NCI-H524 (cell line): ENCODE measurements at regions not wholly inside any gene's neighbourhood (a gene's known extent, or its start where the extent isn't known, plus 50 kb on each side); places are given as distances from the start of the nearest gene placed in this dataset.
"Not testable (repeated sequence)": the region's sequence is repeated elsewhere in the genome, so short reads cannot be mapped to it uniquely, and the experiment has no call there.

ENCODE experiments used
- DNase-seq, 2 experiments: peaks; one replicate each; lab custom pipeline; 2025; lab: John Stamatoyannopoulos, UW

DNA sequence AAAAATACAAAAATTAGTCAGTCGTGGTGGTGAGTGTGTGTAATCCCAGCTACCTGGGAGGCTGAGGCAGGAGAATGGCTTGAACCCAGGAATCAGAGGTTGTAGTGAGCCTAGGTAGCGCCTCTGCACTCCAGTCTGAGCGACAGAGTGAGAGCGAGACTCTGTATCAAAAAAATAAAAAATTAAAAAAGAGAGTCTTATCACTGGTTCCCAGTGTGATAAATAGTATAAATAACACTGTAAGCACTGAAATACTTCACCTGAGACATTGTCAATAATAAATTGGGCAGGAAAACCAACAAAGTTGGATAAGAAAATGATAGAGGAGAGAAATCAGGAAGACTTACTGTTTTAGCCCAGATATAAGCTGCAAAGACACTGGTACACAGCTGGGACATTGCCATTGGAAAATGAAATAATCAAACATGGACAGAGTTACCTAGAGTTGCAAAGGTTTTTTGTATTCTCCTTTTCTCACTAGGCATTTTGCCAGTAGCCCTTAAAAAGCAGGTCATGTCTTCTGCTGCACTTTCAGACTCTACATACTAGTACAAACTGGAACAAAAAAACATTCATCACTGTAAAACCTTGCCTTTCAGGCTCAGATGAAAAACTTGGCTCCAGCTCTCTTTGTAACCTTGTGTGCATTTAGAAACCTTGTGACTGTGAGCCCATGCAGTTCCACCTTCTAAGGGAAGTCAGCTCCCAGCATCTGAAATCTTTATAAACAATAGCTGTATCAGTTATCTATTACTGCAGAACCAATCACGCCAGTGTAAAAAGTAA, 55.0 kb upstream of the PPP1R2C start:
- no peak for DNase-seq

DNA sequence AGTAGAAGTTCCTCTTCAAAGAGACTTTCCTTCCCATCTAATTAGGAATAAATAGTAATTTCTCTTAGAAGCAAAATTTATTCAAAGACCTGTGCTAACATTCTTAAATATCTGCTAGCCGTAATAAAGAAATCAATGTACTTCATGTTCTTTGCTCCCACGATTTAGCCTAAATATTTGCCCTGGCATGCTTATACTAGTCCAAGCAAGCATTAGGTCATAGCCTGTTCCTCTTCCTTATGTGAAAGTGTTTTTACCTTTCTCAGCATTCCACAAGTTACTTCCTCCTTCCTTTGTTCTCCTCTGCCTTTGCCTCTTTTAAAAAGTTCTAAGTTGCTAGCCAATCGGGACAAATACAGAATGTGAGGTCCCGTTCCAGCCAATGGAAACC, 55.6 kb upstream of the PPP1R2C start:
- DNase-seq: not testable (repeated sequence)

DNA sequence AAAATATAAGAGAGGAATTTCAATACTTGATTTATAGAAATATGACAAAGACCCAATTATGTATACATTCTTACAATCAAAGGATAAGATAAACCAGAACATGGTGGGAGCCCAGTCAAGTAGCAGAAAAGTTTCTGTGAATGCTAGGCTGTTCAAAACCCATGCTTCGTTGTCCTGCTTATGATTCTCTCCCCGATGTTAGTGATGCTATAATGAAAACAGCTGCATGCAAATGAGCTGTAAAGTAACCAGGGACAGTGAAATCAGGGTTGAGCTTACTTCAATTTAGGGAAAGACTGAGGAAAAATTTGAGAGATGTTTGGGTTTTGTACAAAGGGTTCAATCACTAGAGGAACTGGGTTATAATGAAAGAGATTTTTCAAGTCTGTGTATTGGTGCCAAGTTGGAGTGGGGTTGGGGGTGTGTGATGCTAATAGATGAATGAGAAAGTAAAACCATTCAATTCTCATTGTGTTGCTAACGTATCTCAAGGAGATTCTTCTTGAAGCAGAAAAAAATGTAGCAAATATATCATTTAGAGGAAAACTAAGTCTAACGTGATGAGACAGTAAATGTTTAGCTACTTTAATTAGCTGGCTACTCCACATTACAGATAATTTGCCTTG, 59.3 kb upstream of the PPP1R2C start:
- DNase-seq: no peak

DNA sequence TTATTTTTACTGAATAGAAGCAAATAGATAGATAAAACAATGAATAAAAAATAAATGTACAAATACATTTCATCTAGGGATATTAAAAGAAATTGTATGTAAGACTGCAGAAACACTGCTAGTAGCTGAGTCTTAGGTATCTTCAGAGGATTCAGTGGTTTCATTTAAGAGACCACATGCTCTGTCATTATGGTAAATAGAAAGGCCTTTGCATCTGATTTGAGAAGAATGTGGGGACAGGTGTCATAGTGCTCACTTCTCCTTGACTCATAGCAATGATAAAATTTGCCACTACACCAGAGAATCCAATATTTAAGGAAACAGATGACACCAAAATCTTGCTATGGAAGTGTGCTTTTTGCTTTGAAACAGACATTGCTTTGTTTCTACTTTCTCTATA, 59.8 kb upstream of the PPP1R2C start:
- DNase-seq: no peak

DNA sequence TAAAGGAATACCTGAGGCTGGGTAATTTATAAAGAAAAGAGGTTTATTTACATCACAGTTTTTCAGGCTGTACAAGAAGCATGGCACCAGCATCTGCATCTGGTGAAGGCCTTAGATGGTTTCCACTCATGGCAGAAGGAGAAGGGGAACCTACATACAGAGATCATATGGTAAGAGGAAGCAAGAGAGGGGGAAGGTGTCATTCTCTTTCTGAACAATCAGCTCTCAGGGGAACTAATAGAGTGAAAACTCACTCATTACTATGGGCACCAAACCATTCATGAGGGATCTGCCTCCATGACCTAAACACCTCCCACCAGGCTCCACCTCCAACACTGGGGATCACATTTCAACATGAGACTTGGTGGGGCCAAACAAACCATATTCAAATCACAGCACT, 61.7 kb upstream of the PPP1R2C start:
- no peak for DNase-seq

DNA sequence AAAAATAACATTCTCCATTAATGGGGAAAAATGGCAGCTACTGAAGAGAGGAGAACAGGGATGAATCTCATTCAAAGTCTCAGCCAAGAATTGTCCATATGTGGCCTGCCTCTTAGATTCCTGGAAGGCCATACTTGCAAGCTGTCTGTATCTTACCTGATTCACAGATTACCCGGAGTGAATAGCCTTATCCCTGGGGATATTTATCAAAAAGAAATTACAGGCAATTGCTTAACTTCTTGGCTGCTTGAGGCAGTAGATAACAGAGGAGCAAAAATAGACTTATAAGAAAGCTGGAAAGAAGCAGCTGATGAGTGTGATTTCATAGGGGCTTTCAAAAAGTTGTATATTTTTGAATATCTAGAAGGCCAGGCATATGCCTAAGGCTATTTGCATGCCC, 68.8 kb upstream of the PPP1R2C start:
- DNase-seq: no peak

DNA sequence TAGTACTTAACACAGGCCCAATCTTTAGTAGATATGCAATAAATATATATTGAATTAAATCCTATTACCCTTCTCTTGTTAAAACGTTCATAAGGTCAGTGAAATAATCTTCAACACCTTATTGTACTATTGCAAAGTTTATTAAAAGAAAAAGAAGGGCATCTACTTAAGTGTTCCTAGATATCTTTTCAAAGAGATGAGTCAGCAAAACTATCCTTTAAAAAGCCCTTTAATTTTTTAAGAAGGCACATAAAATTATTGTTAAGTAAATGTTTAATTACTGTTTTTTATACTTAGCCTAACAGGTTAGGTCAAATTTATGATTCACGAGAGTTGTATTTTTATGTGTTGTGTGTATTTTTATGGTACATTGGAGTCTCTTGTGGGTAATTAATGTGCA, 77.3 kb upstream of the PPP1R2C start:
- DNase-seq: no peak

DNA sequence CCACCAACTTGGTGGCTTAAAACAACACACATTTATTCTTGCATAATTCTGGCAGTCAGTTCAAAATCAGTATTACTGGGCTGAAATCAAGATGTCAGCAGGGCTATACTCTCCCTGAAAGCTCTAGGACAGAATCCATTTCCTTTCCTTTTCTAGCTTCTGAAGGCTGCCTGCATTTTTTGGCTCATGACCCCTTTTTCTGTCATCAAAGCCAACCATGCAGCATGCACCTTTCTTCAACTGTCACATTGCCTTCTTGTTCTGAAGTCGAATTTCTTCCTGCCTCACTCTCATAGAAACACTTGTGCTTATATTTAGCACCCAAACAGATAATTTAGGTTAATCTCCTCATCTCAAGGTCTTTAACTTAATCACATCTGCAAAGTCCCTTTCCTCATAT, 79.8 kb upstream of the PPP1R2C start:
- no peak for DNase-seq

DNA sequence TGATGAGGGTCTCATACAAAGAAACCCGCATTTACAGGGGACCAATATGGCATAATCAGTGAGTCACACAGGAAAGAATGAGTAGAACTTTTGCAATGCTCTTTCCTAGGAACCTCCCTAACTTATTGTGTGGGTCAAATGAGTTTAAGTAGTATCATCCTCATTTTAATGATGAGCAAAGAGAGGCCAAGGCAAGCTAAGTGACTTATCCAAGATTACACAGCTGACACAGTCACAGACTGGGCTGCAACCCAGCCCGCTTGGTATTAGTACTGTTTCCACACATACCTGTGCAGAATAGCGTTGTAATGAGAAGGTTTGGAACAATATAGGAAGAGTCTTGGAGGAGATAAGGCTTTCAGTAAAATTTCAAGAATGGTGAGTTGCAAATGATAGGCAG, 91.0 kb upstream of the PPP1R2C start:
- no peak for DNase-seq

DNA sequence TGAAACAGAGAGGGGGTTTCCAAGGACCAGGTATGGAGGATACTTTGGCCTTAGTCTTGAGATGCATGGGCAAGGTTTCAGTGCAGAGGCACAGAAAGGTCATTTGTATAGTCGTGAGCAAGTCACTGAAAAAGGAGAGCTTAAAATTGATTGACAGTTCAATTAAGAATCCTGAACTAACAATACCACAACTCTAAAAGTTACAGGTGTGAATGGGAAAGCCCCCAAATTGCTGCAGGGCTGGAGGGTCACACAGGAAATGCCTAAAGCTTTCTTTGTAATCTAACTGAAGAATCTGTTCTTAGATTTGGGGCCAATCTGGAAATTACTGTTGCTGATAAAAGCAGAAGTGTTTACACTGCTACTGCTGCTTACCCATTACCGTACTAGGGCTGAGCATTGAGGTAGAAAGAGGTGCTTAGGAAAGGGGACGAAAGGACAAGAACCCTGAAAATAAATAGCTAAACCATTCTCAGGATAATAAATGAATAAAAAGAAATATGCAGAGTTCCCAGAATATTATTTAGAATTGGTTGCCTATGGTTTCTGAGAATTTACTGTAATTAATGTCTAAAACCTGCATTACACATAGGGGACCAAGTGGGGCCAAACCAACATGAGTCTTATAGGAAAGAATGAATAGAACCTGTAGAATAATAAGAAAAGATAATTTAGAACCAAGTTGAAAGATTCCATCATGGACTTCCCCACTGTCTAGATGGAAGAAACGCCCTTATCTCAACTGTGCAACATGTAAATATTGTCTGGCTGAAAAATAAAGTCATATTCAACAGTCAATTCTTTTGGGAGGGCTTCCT, 91.9 kb upstream of the PPP1R2C start:
- no peak for DNase-seq

DNA sequence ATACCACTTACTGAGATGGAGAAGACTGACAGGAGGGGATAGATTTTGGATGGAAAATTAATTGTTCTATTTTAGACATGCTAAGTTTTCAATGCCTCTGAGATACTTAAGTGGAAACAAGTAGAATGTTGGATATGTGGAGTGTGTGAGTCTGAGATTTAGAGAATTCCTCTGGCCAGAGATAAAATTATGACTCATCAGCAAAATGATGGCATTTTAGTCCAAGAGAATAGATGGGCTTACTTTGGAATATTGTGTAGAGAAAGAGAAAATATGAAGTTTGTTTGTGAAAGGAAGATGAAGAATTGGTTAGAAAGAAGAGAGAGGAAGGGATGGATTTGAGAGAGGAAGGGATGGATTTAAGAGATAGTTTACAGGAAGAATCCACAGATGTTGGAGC, 108.6 kb upstream of the PPP1R2C start:
- DNase-seq: no peak

DNA sequence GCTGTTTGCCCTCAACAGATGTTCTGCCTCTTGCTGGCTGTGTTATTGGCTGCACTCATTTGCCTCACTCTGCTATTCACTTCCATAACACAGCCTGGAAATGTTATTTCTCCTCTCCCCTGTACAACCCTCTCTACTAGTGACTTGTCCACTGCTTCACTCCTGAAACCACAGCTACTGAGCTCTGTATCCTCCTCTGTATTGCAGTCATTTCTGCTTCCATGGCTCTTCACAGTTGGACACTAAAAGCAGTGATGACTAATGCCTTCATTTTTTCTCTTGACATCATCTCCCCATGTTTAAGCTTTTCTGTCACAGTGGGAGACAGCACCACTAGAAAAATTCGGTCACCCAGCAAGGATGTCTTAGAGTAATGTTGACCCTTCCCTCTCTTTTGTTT, 123.0 kb upstream of the PPP1R2C start:
- DNase-seq: no peak

DNA sequence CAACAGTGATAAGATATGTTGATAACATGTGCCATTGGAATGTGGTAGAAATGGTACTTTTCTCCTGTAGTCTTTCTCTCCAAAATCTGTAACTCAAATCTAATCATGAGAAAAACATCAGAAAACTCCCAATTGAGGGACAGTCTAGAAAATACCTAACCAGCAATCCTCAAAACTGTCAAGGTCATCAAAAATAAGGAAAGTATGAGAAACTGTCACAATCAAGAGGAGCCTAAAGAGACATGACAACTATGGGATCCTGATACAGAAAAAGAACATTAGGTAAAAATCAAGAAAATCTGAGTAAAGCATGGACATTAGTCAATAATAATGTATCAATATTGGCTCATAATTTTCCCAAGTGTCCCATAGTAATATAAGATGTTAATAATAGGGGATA, 124.5 kb upstream of the PPP1R2C start:
- no peak for DNase-seq

DNA sequence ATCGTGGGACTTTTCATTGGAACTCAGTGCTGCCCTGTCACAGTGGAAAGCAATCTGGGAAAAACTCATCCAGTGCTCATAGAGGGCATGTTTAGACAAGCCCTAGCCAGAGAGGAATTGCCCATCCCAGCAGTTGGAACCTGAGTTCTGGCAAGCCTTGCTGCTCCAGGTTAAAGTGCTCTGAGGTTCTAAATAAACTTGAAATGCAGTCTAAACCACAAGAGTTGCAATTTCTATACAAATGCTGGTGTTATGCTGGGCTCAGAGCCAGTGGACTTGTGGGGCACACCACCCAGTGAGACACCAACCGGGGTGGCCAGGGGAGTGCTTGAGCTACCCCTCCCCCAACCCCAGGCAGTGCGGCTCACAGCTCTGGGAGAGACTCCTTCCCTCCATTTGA, 142.8 kb upstream of the PPP1R2C start:
- DNase-seq: no peak

DNA sequence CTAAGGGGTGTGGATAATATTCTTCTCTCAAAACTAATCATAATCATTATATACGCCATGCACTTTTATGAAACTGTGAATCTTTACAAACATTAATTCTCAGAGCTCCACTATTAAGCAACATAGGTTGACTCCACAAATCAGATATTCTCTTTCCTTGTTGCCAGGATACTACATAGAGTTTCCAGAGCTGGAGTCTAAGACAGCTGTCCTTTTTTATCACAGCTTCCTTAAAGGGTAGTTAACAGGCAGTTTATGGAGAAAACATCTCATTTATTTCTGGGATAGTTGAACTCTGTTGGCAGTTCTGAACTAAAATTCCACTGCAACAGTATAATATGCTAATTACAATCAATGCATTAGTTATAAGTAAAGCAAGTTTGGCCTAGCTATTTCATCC, 152.1 kb upstream of the PPP1R2C start:
- DNase-seq: no peak

DNA sequence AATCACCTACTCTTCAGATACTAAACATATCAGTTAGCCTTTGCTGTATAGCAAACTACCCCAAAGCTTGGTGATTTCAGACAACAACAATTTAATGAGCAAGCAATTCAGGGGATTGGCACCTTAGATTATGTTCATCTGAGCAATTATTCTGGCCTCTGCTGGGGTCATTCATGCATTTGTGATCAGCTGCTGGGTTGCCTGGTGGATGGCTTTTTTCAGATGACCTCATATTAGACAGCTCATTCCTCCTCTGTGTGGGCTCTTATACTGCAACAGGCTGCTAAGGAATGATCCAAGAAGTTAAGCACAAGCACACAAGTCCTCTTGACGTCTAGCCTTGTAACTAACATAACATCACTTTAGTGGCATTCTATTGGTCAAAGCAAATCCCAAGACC, 153.0 kb upstream of the PPP1R2C start:
- DNase-seq: no peak

DNA sequence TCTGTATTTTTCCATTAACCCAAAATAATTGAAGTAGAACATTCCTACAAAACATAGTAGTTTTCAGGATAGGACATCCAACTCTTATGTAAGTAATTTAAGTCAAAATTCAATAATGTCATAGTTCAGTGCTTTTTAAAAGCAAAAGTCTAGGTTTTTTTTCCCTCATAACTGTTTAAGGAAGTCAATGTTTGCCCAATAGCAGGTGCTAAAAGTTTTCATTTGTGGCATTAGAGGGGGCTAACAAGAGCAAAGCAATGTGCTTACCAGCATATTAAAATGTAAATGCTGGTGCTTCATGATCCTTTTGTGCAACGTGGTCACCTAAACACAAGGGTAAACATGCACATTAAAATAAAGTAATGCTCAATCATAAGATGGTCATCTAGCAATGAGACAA, 155.2 kb upstream of the PPP1R2C start:
- DNase-seq: no peak

DNA sequence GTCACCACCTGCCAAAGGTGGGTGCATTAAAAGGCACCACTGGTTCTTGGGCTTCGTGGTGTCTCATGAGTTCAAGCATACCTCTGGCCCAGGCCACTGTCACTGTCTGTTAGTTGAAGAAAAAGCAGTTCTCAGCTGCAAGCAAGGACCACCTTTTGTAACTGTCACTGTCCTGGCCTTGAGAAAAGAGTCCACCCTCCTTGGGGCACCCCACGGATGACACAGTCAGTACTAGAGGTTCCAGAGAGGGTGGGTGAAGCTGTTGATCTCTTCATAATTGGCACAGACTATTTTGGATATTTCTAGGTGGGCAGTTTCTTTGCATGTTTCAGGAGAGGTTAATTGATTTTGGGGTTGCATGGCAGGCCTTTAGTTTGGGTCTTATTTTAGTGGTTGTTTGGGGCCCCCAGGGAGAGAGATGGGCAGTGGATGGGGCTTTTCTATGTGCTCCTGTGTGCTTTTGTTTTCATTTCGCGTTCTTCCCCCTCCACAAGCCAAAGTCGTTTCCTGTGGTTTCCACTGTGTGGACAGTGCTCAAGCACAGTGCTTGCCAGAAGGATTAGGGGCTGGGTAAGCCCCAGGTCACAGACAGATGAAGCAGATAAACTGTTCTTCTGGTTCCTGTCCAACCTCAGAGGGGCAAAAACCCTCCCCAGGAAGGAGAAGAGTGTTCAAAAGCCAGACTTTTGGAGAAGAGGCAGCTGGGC, 156.2 kb upstream of the PPP1R2C start:
- DNase-seq: no peak

DNA sequence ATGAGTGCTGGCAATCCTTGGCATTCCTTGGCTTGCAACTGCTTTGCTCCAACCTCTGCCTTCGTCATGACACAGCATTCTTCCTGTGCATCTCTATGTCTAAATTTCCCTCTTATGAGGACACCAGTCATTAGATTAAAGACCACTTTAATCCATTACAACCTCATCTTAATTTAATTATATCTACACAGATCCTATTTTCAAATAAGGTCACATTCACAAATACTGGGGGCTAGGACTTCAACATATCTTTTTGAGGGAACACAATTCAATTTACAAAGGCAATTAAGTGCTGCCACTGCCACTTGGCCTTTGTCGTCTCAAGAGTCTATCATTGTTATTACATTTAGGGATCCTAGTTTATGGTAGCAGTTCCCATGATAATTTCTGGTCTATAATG, 163.7 kb upstream of the PPP1R2C start:
- no peak for DNase-seq

DNA sequence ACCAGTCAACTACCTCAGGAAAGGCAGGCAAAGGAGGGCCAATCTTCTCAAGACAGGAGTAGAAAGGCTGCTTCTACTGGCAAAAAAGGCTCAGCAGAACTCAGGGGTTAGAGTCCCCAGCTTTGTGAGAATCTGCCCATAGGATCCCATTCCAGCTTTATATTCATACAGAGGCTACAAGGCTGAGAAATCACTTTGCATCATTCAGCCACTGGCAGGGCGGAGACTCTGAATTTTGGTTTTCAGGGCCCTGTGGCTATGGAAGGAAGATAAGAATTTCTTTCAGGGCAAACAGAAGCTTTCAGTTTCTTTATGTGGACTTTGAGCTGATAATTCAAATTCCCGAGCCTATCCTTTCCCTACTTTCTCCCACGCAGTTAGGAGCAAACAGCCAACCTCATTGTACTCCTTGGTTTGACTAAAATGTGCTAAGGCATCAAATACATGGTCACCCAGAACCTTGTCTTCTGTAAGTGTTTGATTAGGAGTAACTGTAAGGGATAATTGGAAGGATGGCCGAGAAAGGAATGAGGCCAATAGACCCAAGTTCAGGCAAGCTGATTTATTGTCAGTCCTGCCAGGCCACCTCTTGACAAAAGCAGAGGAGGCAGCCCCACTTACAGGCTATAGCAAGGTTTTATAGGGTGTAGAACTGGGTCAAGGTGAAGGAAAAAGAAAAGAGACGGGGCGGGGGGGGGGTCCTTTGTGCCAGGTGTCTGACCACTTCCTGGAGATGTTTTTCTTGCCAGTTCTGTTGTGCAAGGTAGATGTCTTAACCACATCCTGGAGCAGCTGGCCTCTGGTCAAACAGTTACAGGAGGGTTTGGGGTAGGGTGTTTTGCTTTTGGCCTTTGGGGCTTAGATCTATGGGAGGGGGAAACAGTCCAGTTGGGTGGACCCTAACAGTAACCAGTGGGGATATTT, 165.3 kb upstream of the PPP1R2C start:
- DNase-seq: no peak

DNA sequence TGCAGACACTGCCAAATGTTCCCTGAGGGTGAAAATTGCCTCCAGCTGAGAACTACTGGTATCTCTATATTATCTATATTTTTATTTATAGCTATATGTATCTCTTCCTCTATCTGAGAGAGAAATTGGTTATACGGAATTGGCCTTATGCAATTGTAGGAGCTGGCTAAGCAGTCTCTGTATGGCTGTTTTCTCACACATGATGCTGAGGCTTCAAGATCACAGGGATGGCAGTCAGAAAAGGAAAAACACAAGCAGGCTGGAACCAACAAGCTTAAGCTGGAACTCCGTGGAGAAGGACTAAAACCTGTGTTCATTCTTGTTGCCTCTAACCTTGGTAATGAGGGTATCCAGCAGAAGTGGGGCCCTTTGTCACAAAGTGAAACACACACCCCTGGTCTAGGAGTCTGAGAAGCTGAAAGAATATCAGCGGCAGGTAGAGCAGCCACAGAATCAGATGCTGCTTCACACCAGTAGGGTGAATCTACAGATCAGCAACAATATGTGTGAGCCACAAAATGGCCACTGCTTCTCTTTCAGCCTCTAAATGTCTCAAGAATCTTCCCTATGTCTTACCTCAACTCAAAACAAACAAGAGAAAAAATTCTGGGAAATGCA, 166.5 kb upstream of the PPP1R2C start:
- no peak for DNase-seq
